Neuronal stem cell (in vitro differentiated cells): ENCODE measurements at regions not wholly inside any gene's neighbourhood (a gene's known extent, or its start where the extent isn't known, plus 50 kb on each side); places are given as distances from the start of the nearest gene placed in this dataset.

Source experiments
- DNase-seq: peaks from one replicate; pipeline ENCODE4 v3.0.0-alpha.2; 2013; ENCODE audit warnings: low spot score
- H2AFZ ChIP-seq: one replicate; pipeline ENCODE4 v1.6.1; 2013; ENCODE audit warnings: mild to moderate bottlenecking, low read length, inconsistent platforms
- H2AK5ac ChIP-seq: 2 replicates; pipeline ENCODE4 v1.6.1; 2013; ENCODE audit warnings: low read depth, mild to moderate bottlenecking, inconsistent platforms, low read length, moderate library complexity, mixed read lengths
- H2BK120ac ChIP-seq: 2 replicates; pipeline ENCODE4 v1.6.1; 2013; ENCODE audit warnings: low read depth, mild to moderate bottlenecking, inconsistent platforms, low read length, moderate library complexity, mixed read lengths
- H2BK12ac ChIP-seq: one replicate; pipeline ENCODE4 v1.6.1; 2013; ENCODE audit warnings: low read length, inconsistent platforms
- H2BK15ac ChIP-seq: 2 replicates; pipeline ENCODE4 v1.6.1; 2013; ENCODE audit warnings: mild to moderate bottlenecking, low read length, inconsistent platforms, mixed read lengths
- H2BK5ac ChIP-seq: one replicate; pipeline ENCODE4 v1.6.1; 2013; ENCODE audit warnings: inconsistent platforms, mild to moderate bottlenecking, low read length, moderate library complexity
- H3K14ac ChIP-seq: one replicate; pipeline ENCODE4 v1.6.1; 2013; ENCODE audit warnings: low read length, inconsistent platforms
- H3K18ac ChIP-seq: 2 replicates; pipeline ENCODE4 v1.6.1; 2013; ENCODE audit warnings: low read length, inconsistent platforms
- H3K23ac ChIP-seq: 2 replicates; pipeline ENCODE4 v1.6.1; 2013; ENCODE audit warnings: low read depth, mild to moderate bottlenecking, mixed read lengths, low read length, inconsistent platforms; ENCODE audit not compliant: poor library complexity
- H3K27ac ChIP-seq: replicated peaks from 3 replicates; pipeline ENCODE4 v1.5.1; 2013; ENCODE audit warnings: low read length, inconsistent platforms
- H3K27me3 ChIP-seq, 3 experiments: 2 replicates each; pipeline ENCODE4 v1.6.1; 2013; ENCODE audit warnings: low read length in 3 of 3, mild to moderate bottlenecking in 2 of 3, inconsistent platforms in 1 of 3, low read depth in 1 of 3, mixed read lengths in 1 of 3, moderate library complexity in 1 of 3; ENCODE audit not compliant: control insufficient read depth in 3 of 3, insufficient read depth in 3 of 3
- H3K36me3 ChIP-seq, 2 donors: replicated peaks in 1 of 2; 2 replicates each; pipeline ENCODE4 v1.6.1; 2013; ENCODE audit warnings: low read length in 2 of 2; ENCODE audit not compliant: control insufficient read depth in 2 of 2, insufficient read depth in 2 of 2
- H3K4ac ChIP-seq: 2 replicates; pipeline ENCODE4 v1.6.1; 2013; ENCODE audit warnings: inconsistent platforms, mild to moderate bottlenecking, low read length, moderate library complexity
- H3K4me1 ChIP-seq, 2 donors: 1 replicate in 1 of 2; 2 replicates in 1 of 2; pipeline ENCODE4 v1.6.1; 2013; ENCODE audit warnings: low read length in 2 of 2, low read depth in 1 of 2; ENCODE audit not compliant: control insufficient read depth in 2 of 2, insufficient read depth in 1 of 2
- H3K4me2 ChIP-seq: one replicate; pipeline ENCODE4 v1.6.1; 2013; ENCODE audit warnings: mild to moderate bottlenecking, low read length, inconsistent platforms; ENCODE audit not compliant: insufficient read depth, poor library complexity, severe bottlenecking
- H3K4me3 ChIP-seq, 2 donors: 2 replicates each; pipeline ENCODE4 v1.5.1; 2013; ENCODE audit warnings: low read length in 2 of 2, mild to moderate bottlenecking in 2 of 2, inconsistent platforms in 1 of 2, moderate library complexity in 1 of 2
- H3K79me1 ChIP-seq: one replicate; pipeline ENCODE4 v1.6.1; 2013; ENCODE audit warnings: low read depth, mild to moderate bottlenecking, inconsistent platforms, low read length, moderate library complexity
- H3K9ac ChIP-seq: one replicate; pipeline ENCODE4 v1.6.1; 2013; ENCODE audit warnings: mild to moderate bottlenecking, low read depth, low read length, inconsistent platforms; ENCODE audit not compliant: poor library complexity
- H3K9me3 ChIP-seq, 2 donors: replicated peaks in 1 of 2; 2 replicates each; pipeline versions ENCODE3 to v1.6.1; 2013; ENCODE audit warnings: low read length in 2 of 2, mild to moderate bottlenecking in 2 of 2, inconsistent platforms in 1 of 2, low read depth in 1 of 2, mixed read lengths in 1 of 2, moderate library complexity in 1 of 2; ENCODE audit not compliant: control insufficient read depth in 2 of 2, insufficient read depth in 1 of 2
- H4K8ac ChIP-seq: one replicate; pipeline ENCODE4 v1.6.1; 2013; ENCODE audit warnings: low read depth, mild to moderate bottlenecking, inconsistent platforms, low read length, moderate library complexity
- H4K91ac ChIP-seq: one replicate; pipeline ENCODE4 v1.6.1; 2013; ENCODE audit warnings: low read length, low read depth, mild to moderate bottlenecking, inconsistent platforms; ENCODE audit not compliant: poor library complexity
- WGBS, 2 donors: extraction: QIAGEN DNeasy Blood & Tissue Kit; methylation state at CpG; one replicate each; pipeline ENCODE4 v1.1.7; 2013; ENCODE audit warnings: missing lambda C conversion rate in 2 of 2, mixed read lengths in 1 of 2; ENCODE audit not compliant: insufficient read length in 2 of 2, insufficient replicate concordance in 1 of 2; ENCODE audit errors: extremely low coverage in 2 of 2; 5-methylcytosine and 5-hydroxymethylcytosine counted together

- Histone ChIP-seq H2BK12ac (no peak overlapping the region), H3K4me3 (no peak overlapping the region), H3K9me3 (no peaks in the 10 kb centered on the region), H4K91ac (no peak overlapping the region), H3K23ac (no peak overlapping the region), H3K9ac (no peak overlapping the region), H3K36me3 (no peaks in the 10 kb centered on the region), H2BK15ac (no peak overlapping the region), H2BK120ac (no peak overlapping the region), H3K4me1 (no peaks in the 10 kb centered on the region), H2AFZ (no peak overlapping the region), H2AK5ac (no peak overlapping the region), H3K27ac (no peak overlapping the region), H2BK5ac (no peak overlapping the region), H4K8ac (no peak overlapping the region), H3K27me3 (no peaks in the 10 kb centered on the region), H3K79me1 (no peaks in the 10 kb centered on the region), H3K18ac (no peak overlapping the region), H3K4me2 (no peak overlapping the region), H3K14ac (no peak overlapping the region), H3K4ac (no peak overlapping the region)
- no peak for DNase-seq
- no CpG with 5 or more reads among the region's 4 CpGs for WGBS, 2 donors
These were observed 824.9 kb downstream of the TNS3 start for GRCh38 chr7:46756996-46757395.

DNA sequence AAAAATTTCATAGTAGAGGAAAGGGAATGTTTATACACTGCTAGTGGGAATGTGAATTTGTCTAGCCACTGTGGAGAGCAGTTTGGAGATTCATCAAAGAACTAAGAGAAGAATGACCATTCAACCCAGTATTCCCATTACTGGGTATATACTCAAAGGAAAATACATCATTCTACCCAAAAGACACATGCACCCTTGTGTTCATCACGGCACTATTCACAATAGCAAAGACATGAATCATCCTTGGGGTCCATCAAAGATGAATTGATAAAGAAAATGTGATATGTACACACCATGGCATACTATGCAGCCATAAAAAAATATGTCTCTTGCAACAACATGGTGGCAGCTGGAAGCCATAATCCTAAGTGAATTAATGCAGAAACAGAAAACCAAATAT is 825.7 kb downstream of the TNS3 start:
- Histone ChIP-seq H3K23ac (no peak overlapping the region), H2BK12ac (no peak overlapping the region), H3K14ac (no peak overlapping the region), H2BK5ac (no peak overlapping the region), H3K4me3 (no peak overlapping the region), H3K4ac (no peak overlapping the region), H3K18ac (no peak overlapping the region), H3K27ac (no peak overlapping the region), H3K4me2 (no peak overlapping the region), H2BK120ac (no peak overlapping the region), H3K79me1 (no peaks in the 10 kb centered on the region), H3K27me3 (no peaks in the 10 kb centered on the region), H2AK5ac (no peak overlapping the region), H3K9ac (no peak overlapping the region), H2AFZ (no peak overlapping the region), H3K9me3 (no peaks in the 10 kb centered on the region), H4K91ac (no peak overlapping the region), H2BK15ac (no peak overlapping the region), H3K4me1 (no peaks in the 10 kb centered on the region), H4K8ac (no peak overlapping the region), H3K36me3 (no peaks in the 10 kb centered on the region)
- no peak for DNase-seq
- WGBS, 2 donors: no CpG with 5 or more reads among the region's 1 CpG

DNA sequence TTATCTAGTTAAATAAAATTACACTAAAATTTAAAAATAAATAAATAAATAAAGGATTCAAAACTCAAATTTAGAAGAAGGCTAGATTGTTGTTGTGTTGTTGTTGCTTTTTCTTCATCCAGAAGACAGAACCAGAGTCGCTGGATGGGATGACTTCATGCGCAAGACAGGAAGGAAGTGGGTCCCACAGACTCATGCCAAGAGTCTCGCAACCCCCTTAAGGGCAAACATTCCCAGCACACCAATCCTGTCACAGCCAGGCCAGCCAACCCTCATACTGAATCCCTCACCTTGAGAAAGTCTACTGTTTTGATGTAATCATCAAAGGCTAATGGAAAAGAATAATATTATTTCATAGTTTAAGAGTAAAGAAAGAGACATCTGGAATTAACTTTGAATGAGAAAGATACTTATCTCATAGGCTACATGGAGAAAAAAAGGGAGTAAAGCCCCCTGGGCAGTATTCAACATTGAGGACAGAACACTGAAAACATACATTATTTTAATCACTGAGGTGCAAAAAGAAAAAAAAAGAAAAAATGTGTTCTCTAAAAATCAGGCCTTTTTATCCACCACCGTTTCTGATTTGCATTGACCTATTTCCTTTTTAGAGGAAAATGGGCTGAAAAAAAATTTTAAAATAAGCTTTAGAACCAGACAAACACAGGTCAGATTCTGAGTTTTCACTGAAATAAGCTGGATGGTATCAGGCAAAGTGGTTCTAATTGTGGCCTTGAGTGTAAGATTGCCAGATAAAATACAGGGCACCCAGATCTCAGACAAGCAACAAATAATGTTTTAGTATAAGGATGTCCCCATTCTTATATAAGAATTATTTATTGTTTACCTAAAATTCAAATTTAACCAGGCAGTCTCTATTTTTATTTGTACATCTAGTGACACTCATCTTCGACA is 826.5 kb downstream of the TNS3 start:
- H3K9me3 ChIP-seq: no peaks in the 10 kb centered on the region

DNA sequence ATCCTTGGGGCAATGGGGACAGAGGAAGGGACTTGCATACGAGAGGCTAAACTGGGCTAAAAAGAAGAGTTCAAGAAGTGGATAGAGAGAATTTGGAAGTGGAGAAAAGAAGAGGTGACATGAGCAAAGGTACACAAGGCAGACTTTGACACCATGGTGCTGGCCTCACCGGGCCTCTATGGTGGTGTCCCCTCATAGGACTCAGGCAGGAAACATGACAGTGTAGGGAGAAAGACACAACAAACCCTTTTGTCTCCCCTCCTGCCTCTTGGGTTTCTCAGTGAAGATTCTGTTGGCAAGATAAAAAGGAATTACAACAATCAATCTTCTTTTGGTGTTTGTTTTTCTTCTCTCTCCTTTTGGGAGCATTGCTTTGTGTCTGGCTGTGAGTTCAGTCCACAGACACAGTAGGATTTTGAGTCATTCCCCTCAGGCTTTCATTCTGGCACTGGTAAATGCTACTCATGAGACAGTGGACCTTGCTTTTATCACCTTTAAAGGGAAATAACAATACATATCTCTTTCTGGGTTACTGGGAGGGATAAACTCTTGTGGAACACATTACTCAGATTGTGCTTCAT is 827.7 kb downstream of the TNS3 start:
- Histone ChIP-seq H3K14ac (no peak overlapping the region), H2BK5ac (no peak overlapping the region), H2BK120ac (no peak overlapping the region), H3K27me3 (no peaks in the 10 kb centered on the region), H3K79me1 (no peaks in the 10 kb centered on the region), H3K4ac (no peak overlapping the region), H2AK5ac (no peak overlapping the region), H3K36me3 (no peaks in the 10 kb centered on the region), H3K4me3 (no peak overlapping the region), H4K91ac (no peak overlapping the region), H3K9ac (no peak overlapping the region), H2BK15ac (no peak overlapping the region), H3K4me1 (no peaks in the 10 kb centered on the region), H3K4me2 (no peak overlapping the region), H2BK12ac (no peak overlapping the region), H3K23ac (no peak overlapping the region), H3K18ac (no peak overlapping the region), H2AFZ (no peak overlapping the region), H3K27ac (no peak overlapping the region), H3K9me3 (no peaks in the 10 kb centered on the region), H4K8ac (no peak overlapping the region)
- WGBS, 2 donors: no CpG with 5 or more reads among the region's 2 CpGs
- no peak for DNase-seq

More for the DNA sequence above, 826.5 kb downstream of the TNS3 start:
- no peak for DNase-seq
- no peaks in the 10 kb centered on the region for H3K36me3 ChIP-seq
- no peak overlapping the region for H2AFZ ChIP-seq
- H3K27ac ChIP-seq: no peak overlapping the region
- no peaks in the 10 kb centered on the region for H3K79me1 ChIP-seq
- no peak overlapping the region for H3K4me3 ChIP-seq
- no peak overlapping the region for H4K91ac ChIP-seq
- no peak overlapping the region for H3K14ac ChIP-seq
- no peak overlapping the region for H3K4ac ChIP-seq
- H2BK12ac ChIP-seq: no peak overlapping the region
- H2BK15ac ChIP-seq: no peak overlapping the region
- no CpG with 5 or more reads among the region's 5 CpGs for WGBS, 2 donors
- no peaks in the 10 kb centered on the region for H3K27me3 ChIP-seq
- no peak overlapping the region for H3K23ac ChIP-seq
- no peak overlapping the region for H2BK5ac ChIP-seq
- no peak overlapping the region for H3K18ac ChIP-seq
- no peak overlapping the region for H3K9ac ChIP-seq
- no peaks in the 10 kb centered on the region for H3K4me1 ChIP-seq
- no peak overlapping the region for H2AK5ac ChIP-seq
- no peak overlapping the region for H2BK120ac ChIP-seq
- no peak overlapping the region for H4K8ac ChIP-seq
- no peak overlapping the region for H3K4me2 ChIP-seq
